HFFc6 (cell line): ENCODE measurements at regions not wholly inside any gene's neighbourhood (a gene's known extent, or its start where the extent isn't known, plus 50 kb on each side); places are given as distances from the start of the nearest gene placed in this dataset.

Experiments used
- DNase-seq: peaks from one replicate; pipeline ENCODE4 v3.0.0-alpha.2; 2018
- H3K27ac Mint-ChIP-seq: 2 replicates; pipeline ENCODE4 v1.8.0; 2020; ENCODE audit warnings: mild to moderate bottlenecking, mixed read lengths
- H3K27me3 Mint-ChIP-seq: 2 replicates; pipeline ENCODE4 v1.8.0; 2021; ENCODE audit warnings: mild to moderate bottlenecking, moderate library complexity, mixed read lengths; ENCODE audit not compliant: insufficient read depth
- H3K36me3 Mint-ChIP-seq: 2 replicates; pipeline ENCODE4 v1.8.0; 2021; ENCODE audit warnings: low read depth, mixed read lengths
- H3K4me1 Mint-ChIP-seq: 2 replicates; pipeline ENCODE4 v1.8.0; 2020; ENCODE audit warnings: low read depth, mixed read lengths
- H3K4me3 Mint-ChIP-seq: 2 replicates; pipeline ENCODE4 v1.8.0; 2020; ENCODE audit warnings: mild to moderate bottlenecking, moderate library complexity, mixed read lengths
- H3K9me3 Mint-ChIP-seq: 2 replicates; pipeline ENCODE4 v1.8.0; 2020; ENCODE audit warnings: mild to moderate bottlenecking, mixed read lengths
- CTCF ChIP-seq: fragments of 200-600 bp; sonication (generic); IDR thresholded peaks from 2 replicates; pipeline ENCODE4 v1.5.0; 2021; ENCODE audit warnings: antibody characterized with exemption, mild to moderate bottlenecking

GRCh38 chr10:118505363-118505762, 90.1 kb downstream of the PRLHR start:
- TF ChIP-seq CTCF, result no peak
- Mint-ChIP-seq H3K4me1 (peaks cover 68% of the 10 kb centered on the region), H3K27me3 (no peaks in the 10 kb centered on the region; the same call in 1 of the 2 replicates), H3K9me3 (no peaks in the 10 kb centered on the region), H3K27ac (no peak overlapping the region; the same call in 1 of the 2 replicates), H3K36me3 (no peaks in the 10 kb centered on the region), H3K4me3 (no peak overlapping the region; the same call in 1 of the 2 replicates)
- no peak for DNase-seq

GRCh38 chr10:118504467-118505205, 90.8 kb downstream of the PRLHR start:
- Mint-ChIP-seq H3K9me3 (no peaks in the 10 kb centered on the region), H3K36me3 (no peaks in the 10 kb centered on the region), H3K27me3 (no peaks in the 10 kb centered on the region; the same call in 1 of the 2 replicates), H3K4me1 (peaks cover 61% of the 10 kb centered on the region), H3K27ac (peak overlapping the region; percentile 73), H3K4me3 (peak overlapping the region; percentile 73)
- peak; percentile 64 for DNase-seq
- no peak for TF ChIP-seq CTCF

- peaks cover 55% of the 10 kb centered on the region for H3K4me1 Mint-ChIP-seq
Observed at GRCh38 chr10:118504044-118504443, 91.4 kb downstream of the PRLHR start.

GRCh38 chr10:118503192-118503591, 92.3 kb downstream of the PRLHR start:
- H3K27ac Mint-ChIP-seq, result no peak overlapping the region
- H3K27me3 Mint-ChIP-seq, result peaks cover 2% of the 10 kb centered on the region
- peaks cover 46% of the 10 kb centered on the region for H3K4me1 Mint-ChIP-seq
- no peak for TF ChIP-seq CTCF
- DNase-seq, result no peak
- H3K9me3 Mint-ChIP-seq, result no peaks in the 10 kb centered on the region
- H3K4me3 Mint-ChIP-seq, result no peak overlapping the region
- H3K36me3 Mint-ChIP-seq, result no peaks in the 10 kb centered on the region

More at GRCh38 chr10:118504044-118504443, 91.4 kb downstream of the PRLHR start:
- Mint-ChIP-seq H3K27ac (peak overlapping the region; percentile 73), H3K4me3 (peak overlapping the region; percentile 73), H3K36me3 (no peaks in the 10 kb centered on the region), H3K9me3 (no peaks in the 10 kb centered on the region), H3K27me3 (peaks cover 2% of the 10 kb centered on the region)
- no peak for TF ChIP-seq CTCF
- no peak for DNase-seq

- Mint-ChIP-seq H3K4me3 (no peak overlapping the region), H3K27ac (no peak overlapping the region), H3K36me3 (no peaks in the 10 kb centered on the region), H3K9me3 (no peaks in the 10 kb centered on the region), H3K27me3 (peaks cover 4% of the 10 kb centered on the region), H3K4me1 (peaks cover 42% of the 10 kb centered on the region)
- DNase-seq, result peak; percentile 59
- TF ChIP-seq CTCF, result no peak
Observed at GRCh38 chr10:118501637-118502440, 93.6 kb downstream of the PRLHR start.
